ENCODE measurements at regions not wholly inside any gene's neighbourhood (a gene's known extent, or its start where the extent isn't known, plus 50 kb on each side); places are given as distances from the start of the nearest gene placed in this dataset.

- DNase-seq (ENCODE audit: low read depth), result no peak
Measured at GRCh38 chr6:163831736-163832135, 417.2 kb downstream of the QKI start.

GRCh38 chr6:163830641-163831040 is 416.1 kb downstream of the QKI start:
- no peak for DNase-seq (ENCODE audit: low read depth)

GRCh38 chr6:163828038-163828795 is 413.7 kb downstream of the QKI start:
- DNase-seq (ENCODE audit: low read depth), result no peak

- DNase-seq (ENCODE audit: low read depth), result no peak
Measured at GRCh38 chr6:163827143-163827542, 412.6 kb downstream of the QKI start.

GRCh38 chr6:163826629-163827028 is 412.1 kb downstream of the QKI start:
- DNase-seq (ENCODE audit: low read depth), result no peak

DNA sequence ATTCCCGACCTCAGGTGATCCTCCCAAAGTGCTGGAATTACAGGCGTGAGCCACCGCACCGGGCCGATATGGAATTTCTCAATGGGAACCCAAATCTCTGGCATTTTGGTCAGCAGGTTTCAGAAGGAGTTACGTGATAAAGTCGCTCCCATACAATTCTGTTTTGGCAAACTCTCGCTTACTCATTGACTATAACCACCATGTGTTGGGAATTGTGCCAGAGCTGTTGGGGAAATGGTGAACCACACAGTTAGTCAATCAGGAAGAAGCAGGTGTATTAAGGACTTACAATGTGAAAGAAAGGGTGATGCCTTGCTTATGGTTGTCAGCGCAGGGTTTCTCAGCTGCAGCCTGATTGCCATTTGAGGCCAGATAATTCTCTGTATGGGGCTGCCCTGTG is 410.5 kb downstream of the QKI start:
- DNase-seq (ENCODE audit: low read depth), result no peak

GRCh38 chr6:163823577-163823976 is 409.1 kb downstream of the QKI start:
- no peak for DNase-seq (ENCODE audit: low read depth)

DNA sequence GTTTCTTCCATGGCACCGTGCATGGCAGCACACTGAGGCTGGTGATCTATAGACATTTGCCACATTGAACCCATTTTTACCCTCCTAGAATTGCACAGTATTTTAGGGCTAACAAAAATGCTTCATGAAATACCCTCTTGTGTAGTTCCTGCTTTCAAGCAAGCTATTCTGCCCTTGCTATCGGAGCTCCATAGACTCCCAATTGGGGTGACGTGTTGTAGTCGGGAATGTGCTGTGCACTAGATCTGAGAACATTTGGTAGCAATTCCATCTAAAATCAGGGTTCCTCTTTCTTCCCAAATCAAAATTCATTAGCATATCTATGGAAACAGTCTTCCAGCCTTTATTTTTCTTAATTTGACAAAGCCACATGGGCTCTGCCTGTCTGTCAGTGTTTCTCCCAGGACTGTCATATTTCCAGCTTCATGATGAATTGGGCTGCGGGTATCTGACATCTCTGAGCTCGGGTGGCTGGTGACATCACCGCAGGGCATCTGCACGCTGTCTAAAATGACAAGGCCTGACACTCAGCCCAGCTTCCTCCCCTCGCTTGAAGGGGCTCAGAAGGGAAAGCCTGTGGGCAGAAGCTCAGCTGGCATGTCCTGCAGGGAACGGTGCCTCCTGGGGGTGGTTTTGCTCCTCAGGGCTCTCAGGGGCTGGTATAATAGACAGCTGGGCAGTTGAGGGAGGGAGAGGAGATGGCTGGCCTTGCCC is 406.4 kb downstream of the QKI start:
- no peak for DNase-seq (ENCODE audit: low read depth)

DNA sequence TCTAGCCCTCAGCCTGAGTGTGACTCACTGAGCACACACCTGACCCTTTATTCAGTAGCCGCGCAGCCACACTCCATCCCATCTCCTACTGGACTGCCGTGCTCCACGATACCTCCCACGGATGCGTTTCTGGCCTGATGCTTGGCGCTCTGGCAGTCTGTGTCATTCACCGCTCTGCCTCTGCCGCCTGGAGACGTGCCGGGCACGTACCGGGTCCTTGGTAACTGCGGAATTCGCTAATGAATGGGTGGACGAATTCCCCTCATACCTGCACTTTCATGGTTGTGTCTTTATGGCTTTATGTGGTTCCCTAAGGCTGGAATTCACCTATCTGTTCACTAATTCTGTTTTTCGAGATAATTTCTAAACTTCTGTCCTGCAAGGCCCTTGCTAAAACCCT is 405.7 kb downstream of the QKI start:
- no peak for DNase-seq (ENCODE audit: low read depth)

- no peak for DNase-seq (ENCODE audit: low read depth)
Measured at GRCh38 chr6:163818719-163819118, 404.2 kb downstream of the QKI start.

- DNase-seq (ENCODE audit: low read depth), result no peak
Measured at GRCh38 chr6:163816441-163816840, 401.9 kb downstream of the QKI start.

GRCh38 chr6:163815796-163816195 is 401.3 kb downstream of the QKI start:
- DNase-seq (ENCODE audit: low read depth), result no peak

- no peak for DNase-seq (ENCODE audit: low read depth)
Measured at GRCh38 chr6:163814494-163815364, 400.2 kb downstream of the QKI start.

GRCh38 chr6:163813979-163814493 is 399.5 kb downstream of the QKI start:
- DNase-seq (ENCODE audit: low read depth), result no peak

- no peak for DNase-seq (ENCODE audit: low read depth)
Measured at GRCh38 chr6:163811317-163811716, 396.8 kb downstream of the QKI start.

DNA sequence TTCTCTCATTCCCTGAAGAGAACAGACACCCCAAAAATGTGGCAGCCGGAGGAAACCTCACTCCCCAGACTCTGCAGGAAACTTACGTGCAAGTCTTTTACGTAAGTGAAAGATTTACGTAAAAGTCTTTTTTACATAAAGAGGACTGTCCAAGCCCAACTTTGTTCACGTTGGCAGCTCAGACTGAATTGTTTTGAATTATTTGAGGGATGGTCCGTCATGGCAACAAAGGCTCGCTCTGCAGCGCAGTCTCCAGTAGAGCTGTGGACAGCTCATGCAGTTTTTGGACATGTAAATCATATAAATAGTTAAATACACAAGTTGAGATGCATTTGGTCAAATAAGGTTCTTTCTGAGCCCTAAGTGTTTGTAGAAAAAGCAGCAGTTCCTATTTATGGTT is 394.8 kb downstream of the QKI start:
- no peak for DNase-seq (ENCODE audit: low read depth)

DNA sequence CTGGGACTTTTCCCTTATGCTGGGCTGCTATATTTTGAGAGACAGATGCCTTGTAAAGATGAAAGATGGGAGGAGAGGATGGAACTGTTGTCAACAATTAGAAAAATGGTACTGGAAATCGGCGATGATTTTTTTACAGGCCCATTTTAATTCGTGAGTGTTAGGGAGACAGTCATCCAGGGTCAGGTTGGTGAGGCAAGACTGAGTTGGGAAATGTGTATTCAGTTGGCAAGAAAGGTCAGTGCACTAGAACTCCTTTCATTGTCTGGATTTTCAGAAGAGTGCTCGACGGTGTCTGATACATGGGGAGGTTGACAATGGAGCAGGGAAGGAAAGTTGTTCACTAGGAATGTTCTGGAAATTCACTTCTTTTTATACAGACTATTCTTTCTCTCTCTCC is 394.4 kb downstream of the QKI start:
- DNase-seq (ENCODE audit: low read depth), result no peak

GRCh38 chr6:163808231-163808630 is 393.7 kb downstream of the QKI start:
- DNase-seq (ENCODE audit: low read depth), result no peak

DNA sequence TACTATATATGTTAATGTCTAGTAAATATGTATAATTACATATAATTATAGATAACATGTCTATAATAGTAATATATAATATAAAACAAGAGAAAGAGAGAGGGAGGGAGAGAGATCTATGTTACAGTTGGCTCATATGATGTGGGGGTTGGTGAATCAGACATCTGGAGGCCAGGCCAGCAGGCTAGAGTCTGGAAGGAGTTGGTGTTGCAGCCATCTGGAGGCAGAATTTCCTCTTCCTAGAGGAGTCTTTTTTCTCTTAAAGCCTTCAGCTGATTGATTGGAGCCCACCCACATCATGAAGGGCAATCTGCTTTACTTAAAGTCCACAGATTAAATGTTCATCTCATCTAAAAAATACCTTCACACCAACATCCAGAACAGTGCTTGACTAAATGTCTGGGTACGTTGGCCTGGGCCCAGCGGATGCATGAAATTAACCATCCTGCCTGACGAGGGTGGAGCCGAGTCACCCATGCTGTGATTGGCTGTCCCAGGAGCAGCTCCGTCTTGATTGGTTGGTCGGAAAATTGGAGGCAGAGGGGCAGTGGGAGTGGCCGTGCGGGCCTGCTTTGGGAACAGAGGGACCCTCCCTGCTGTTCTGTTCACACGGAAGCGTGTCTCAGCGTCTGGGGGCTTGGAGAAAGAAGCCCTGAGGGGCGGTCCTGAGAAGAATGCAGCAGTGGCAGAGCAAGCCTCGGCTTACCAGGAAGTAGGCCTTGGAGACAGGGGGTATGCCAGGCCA is 392.4 kb downstream of the QKI start:
- no peak for DNase-seq (ENCODE audit: low read depth)

- DNase-seq (ENCODE audit: low read depth), result no peak
Measured at GRCh38 chr6:163804991-163805390, 390.5 kb downstream of the QKI start.

DNA sequence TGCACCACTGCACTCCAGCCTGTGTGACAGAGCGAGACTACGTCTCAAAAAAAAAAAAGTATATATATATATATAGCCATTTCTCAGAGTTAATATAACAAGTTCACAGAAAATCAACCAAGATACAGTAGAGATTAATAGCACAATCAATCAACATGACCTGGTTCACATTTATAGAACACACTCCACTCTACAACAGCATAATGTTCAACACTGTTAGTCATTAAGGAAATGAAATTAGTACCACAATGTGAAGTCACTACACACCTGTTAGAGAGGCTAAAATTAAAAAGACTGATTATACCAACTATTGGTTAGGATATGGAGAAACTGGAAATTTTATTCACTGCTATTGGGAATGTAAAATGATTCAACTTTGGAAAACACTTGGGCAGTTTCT is 387.7 kb downstream of the QKI start:
- no peak for DNase-seq (ENCODE audit: low read depth)

Data from activated T-helper 9 cell treated with anti-CD3 and anti-CD28 coated beads, Interleukin-2, amount 50 U/mL, for 16 hours (primary cell).